Transverse colon (tissue), 4 donors: ENCODE measurements at regions not wholly inside any gene's neighbourhood (a gene's known extent, or its start where the extent isn't known, plus 50 kb on each side); places are given as distances from the start of the nearest gene placed in this dataset.

ENCODE experiments used
- DNase-seq: peaks from one replicate; pipeline ENCODE4 v3.0.0-alpha.2; 2019
- H3K27ac ChIP-seq, 4 donors: fragments of 200-600 bp; sonication (generic); 2 replicates each; pipeline ENCODE4 v1.5.1; 2016 to 2018; ENCODE audit warnings: inconsistent platforms in 4 of 4
- H3K27me3 ChIP-seq: fragments of 200-600 bp; sonication (generic); 2 replicates; pipeline ENCODE4 v1.5.1; 2017; ENCODE audit warnings: inconsistent platforms
- H3K36me3 ChIP-seq, 4 donors: fragments of 200-600 bp; sonication (generic); 2 replicates each; pipeline ENCODE4 v1.5.1; 2017 to 2019; ENCODE audit warnings: inconsistent platforms in 4 of 4
- H3K4me1 ChIP-seq, 4 donors: fragments of 200-600 bp; sonication (generic); 2 replicates each; pipeline ENCODE4 v1.5.1; 2017 to 2020; ENCODE audit warnings: inconsistent platforms in 4 of 4
- H3K4me3 ChIP-seq, 4 donors: fragments of 200-600 bp; sonication (generic); 1 replicate in 1 of 4; 2 replicates in 3 of 4; pipeline versions ENCODE4 v1.5.1 to v1.6.1; 2017 to 2019; ENCODE audit warnings: inconsistent platforms in 4 of 4
- H3K9me3 ChIP-seq, 2 donors: fragments of 200-600 bp; sonication (generic); 2 replicates each; pipeline ENCODE4 v1.5.1; 2017 to 2019; ENCODE audit warnings: inconsistent platforms in 2 of 2
- CTCF ChIP-seq, 5 experiments: fragments of 200-600 bp in 3 of 5; fragments of 450-650 bp in 2 of 5; sonication (generic) in 3 of 5; IDR thresholded peaks; 1 replicate in 2 of 5; 2 replicates in 3 of 5; pipeline ENCODE4 v1.5.1; 2016 to 2017; ENCODE audit warnings: antibody characterized with exemption in 5 of 5, inconsistent platforms in 3 of 5, mild to moderate bottlenecking in 2 of 5, moderate library complexity in 1 of 5
- EP300 ChIP-seq: sonication (generic); formaldehyde crosslinking; IDR thresholded peaks from one replicate; pipeline ENCODE4 v1.6.1; 2017; ENCODE audit warnings: antibody characterized with exemption, low read depth
- POLR2A ChIP-seq: fragments of 450-650 bp; IDR thresholded peaks from one replicate; pipeline ENCODE4 v1.6.1; 2016; ENCODE audit warnings: antibody characterized with exemption, mild to moderate bottlenecking, moderate library complexity
- POLR2AphosphoS5 ChIP-seq, 3 donors: sonication (generic); formaldehyde crosslinking; IDR thresholded peaks; one replicate each; pipeline ENCODE4 v1.6.1; 2016; ENCODE audit warnings: antibody characterized with exemption in 3 of 3
- WGBS, 2 donors: methylation state at CpG; one replicate each; pipeline ENCODE4 v1.1.5; 2018; ENCODE audit warnings: low coverage in 1 of 2; 5-methylcytosine and 5-hydroxymethylcytosine counted together
- in situ Hi-C, 4 donors: fragments of 200-750 bp; cut with MboI; loops; one replicate each; pipeline versions ENCODE4 v1.15.0 to v1.15.1; 2017; ENCODE audit warnings: low sequenced_read_pairs in 3 of 4, low pct_ligation_motif_present in 1 of 4, low pct_unique_long_range_greater_than_20kb in 1 of 4
- intact Hi-C: fragments of 100-400 bp; cut with DNase I; formaldehyde crosslinking; loops from one replicate; pipeline ENCODE4 v1.15.1; 2023; ENCODE audit warnings: low total_unique reads

- 67 to 80% methylated on average over 4 of the region's 4 CpGs for WGBS, 2 donors
- no peak overlapping the region for H3K4me3 ChIP-seq
Observed at GRCh38 chr13:74070065-74070464, 64.1 kb downstream of the KLF12 start.

DNA sequence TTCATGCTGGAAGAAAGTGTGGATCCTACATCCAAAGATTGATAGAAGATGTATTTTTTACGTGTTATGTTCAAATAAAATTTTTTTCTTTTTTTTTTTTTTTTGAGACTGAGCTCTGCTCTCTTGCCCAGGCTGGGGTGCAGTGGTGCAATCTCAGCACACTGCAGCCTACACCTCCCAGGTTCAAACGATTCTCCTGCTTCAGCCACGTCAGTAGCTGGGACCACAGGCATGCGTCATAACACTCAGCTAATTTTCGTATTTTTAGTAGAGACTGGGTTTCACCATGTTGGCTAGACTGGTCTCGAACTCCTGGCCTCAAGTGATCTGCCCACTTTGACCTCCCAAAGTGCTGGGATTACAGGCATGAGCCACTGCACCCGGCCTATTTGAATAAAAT, 65.7 kb downstream of the KLF12 start:
- Histone ChIP-seq H3K4me1 (peaks cover 0 to 7% (median 6%) of the 10 kb centered on the region in 4 donors), H3K4me3 (no peak overlapping the region), H3K9me3 (no peaks in the 10 kb centered on the region), H3K36me3 (no peaks in the 10 kb centered on the region), H3K27me3 (no peaks in the 10 kb centered on the region), H3K27ac (no peak overlapping the region)
- no peak for DNase-seq
- in situ Hi-C loops (no loop called here), intact Hi-C loops (no loop called here)
- 92% methylated on average over 7 of the region's 7 CpGs for WGBS, 2 donors
- no peak for TF ChIP-seq CTCF (IDR thresholded peaks at IDR 0.05)
- TF ChIP-seq POLR2A = no peak
- TF ChIP-seq EP300 = no peak
- TF ChIP-seq POLR2AphosphoS5 (IDR thresholded peaks at IDR 0.05) = no peak

More at GRCh38 chr13:74070065-74070464, 64.1 kb downstream of the KLF12 start:
- Histone ChIP-seq H3K9me3 (no peaks in the 10 kb centered on the region), H3K27me3 (no peaks in the 10 kb centered on the region), H3K27ac (no peak overlapping the region), H3K4me1 (peaks cover 0 to 8% (median 3%) of the 10 kb centered on the region in 4 donors), H3K36me3 (no peaks in the 10 kb centered on the region)
- in situ Hi-C loops (no loop called here), intact Hi-C loops (no loop called here)
- TF ChIP-seq EP300 = no peak
- TF ChIP-seq POLR2A = no peak
- TF ChIP-seq CTCF (IDR thresholded peaks at IDR 0.05) = no peak
- no peak for TF ChIP-seq POLR2AphosphoS5 (IDR thresholded peaks at IDR 0.05)
- DNase-seq = no peak

GRCh38 chr13:74067818-74068217, 66.4 kb downstream of the KLF12 start:
- intact Hi-C loops (no loop called here), in situ Hi-C loops (no loop called here)
- Histone ChIP-seq H3K27me3 (no peaks in the 10 kb centered on the region), H3K9me3 (no peaks in the 10 kb centered on the region), H3K4me3 (no peak overlapping the region), H3K36me3 (no peaks in the 10 kb centered on the region), H3K27ac (no peak overlapping the region), H3K4me1 (peaks cover 0 to 8% (median 7%) of the 10 kb centered on the region in 4 donors)
- no peak for TF ChIP-seq EP300
- no peak for TF ChIP-seq CTCF (IDR thresholded peaks at IDR 0.05)
- no peak for TF ChIP-seq POLR2AphosphoS5 (IDR thresholded peaks at IDR 0.05)
- TF ChIP-seq POLR2A = no peak
- DNase-seq = no peak
- WGBS, 2 donors = 61 to 83% methylated on average over 2 of the region's 2 CpGs

- peaks cover 2 to 17% (median 7%) of the 10 kb centered on the region in 4 donors for H3K4me1 ChIP-seq
- DNase-seq = no peak
- H3K4me3 ChIP-seq = no peak overlapping the region
- in situ Hi-C loops (no loop called here), intact Hi-C loops (no loop called here)
- no peaks in the 10 kb centered on the region for H3K9me3 ChIP-seq
- no peaks in the 10 kb centered on the region for H3K36me3 ChIP-seq
- H3K27ac ChIP-seq = no peak overlapping the region
- TF ChIP-seq POLR2AphosphoS5 (IDR thresholded peaks at IDR 0.05) = no peak
- no peaks in the 10 kb centered on the region for H3K27me3 ChIP-seq
Observed at GRCh38 chr13:74066937-74067336, 67.3 kb downstream of the KLF12 start.

DNA sequence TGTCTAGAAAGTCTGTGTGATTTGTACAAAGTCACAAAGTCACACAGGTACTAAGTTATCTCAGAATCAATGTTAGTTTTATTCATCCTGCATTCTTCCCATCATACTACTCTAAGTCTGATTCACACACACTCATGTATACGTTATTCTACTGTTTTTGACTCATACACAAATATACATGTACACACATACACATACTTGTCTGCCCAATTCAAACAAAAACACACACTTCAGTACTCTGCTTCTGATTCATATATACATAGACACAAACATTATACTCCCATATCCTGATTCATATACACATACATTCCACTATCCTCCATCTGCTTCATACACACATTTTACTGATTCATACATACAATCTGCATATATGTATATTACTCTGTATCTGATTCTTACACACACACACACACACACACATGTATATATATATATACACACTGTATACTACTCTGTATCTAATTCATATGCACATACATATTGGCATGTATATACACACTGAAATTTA, 69.3 kb downstream of the KLF12 start:
- Histone ChIP-seq H3K4me3 (no peak overlapping the region), H3K9me3 (peaks cover 0 to 2% of the 10 kb centered on the region in 2 donors), H3K27me3 (no peaks in the 10 kb centered on the region), H3K27ac (no peak overlapping the region), H3K4me1 (peaks cover 5 to 30% (median 8%) of the 10 kb centered on the region in 4 donors), H3K36me3 (no peaks in the 10 kb centered on the region)
- no peak for DNase-seq
- TF ChIP-seq POLR2AphosphoS5 (IDR thresholded peaks at IDR 0.05) (no peak), EP300 (no peak), POLR2A (no peak), CTCF (IDR thresholded peaks at IDR 0.05) (no peak)
- in situ Hi-C loops = no loop called here
- 76% methylated on average over 1 of the region's 1 CpG; no CpG with 5 or more reads in 1 of the 2 donors for WGBS, 2 donors
- intact Hi-C loops = no loop called here
